ENCODE measurements at regions not wholly inside any gene's neighbourhood (a gene's known extent, or its start where the extent isn't known, plus 50 kb on each side); places are given as distances from the start of the nearest gene placed in this dataset.
"Not testable (repeated sequence)": the region's sequence is repeated elsewhere in the genome, so short reads cannot be mapped to it uniquely, and the experiment has no call there.

- 88 to 100% (median 96%) methylated on average over 2 to 8 of the region's 9 CpGs for WGBS, 10 experiments
- not testable (repeated sequence) for H3K27ac ChIP-seq; H3K4me1 ChIP-seq (replicated peaks in 1 of 2); H3K4me3 ChIP-seq; ATAC-seq (replicated peaks in 6 of 8)
- in situ Hi-C loops (cut with MboI; ENCODE audit: low pct_unique_long_range_greater_than_20kb in 2 of 9, low sequenced_read_pairs in 9 of 9, unreplicated experiment in 9 of 9), result loop anchor here in 1 of 9 experiments (10.0 kb wide), 1 partner anchor 147 kb away; no protein-coding TSS in a partner anchor
Measured at GRCh38 chr10:93127642-93128215, 54.0 kb downstream of the CYP26A1 start.

- 21 to 83% (median 65%) methylated on average over 1 to 6 of the region's 6 CpGs; no CpG with 5 or more reads in 2 of the 10 experiments for WGBS, 10 experiments
- no peak overlapping the region for H3K4me3 ChIP-seq
- H3K4me1 ChIP-seq (replicated peaks in 1 of 2), result no peaks in the 10 kb centered on the region
- in situ Hi-C loops (cut with MboI; ENCODE audit: low pct_unique_long_range_greater_than_20kb in 2 of 9, low sequenced_read_pairs in 9 of 9, unreplicated experiment in 9 of 9), result no loop called here
- no peak overlapping the region for H3K27ac ChIP-seq
- ATAC-seq (replicated peaks in 6 of 8), result no peak
Measured at GRCh38 chr10:93131986-93132385, 58.3 kb downstream of the CYP26A1 start.

GRCh38 chr10:93138113-93138870, 64.6 kb downstream of the CYP26A1 start:
- no peak overlapping the region for H3K27ac ChIP-seq
- in situ Hi-C loops (cut with MboI; ENCODE audit: low pct_unique_long_range_greater_than_20kb in 2 of 9, low sequenced_read_pairs in 9 of 9, unreplicated experiment in 9 of 9), result no loop called here
- peak in 1 of 8 experiments; percentile 62 for ATAC-seq (replicated peaks in 6 of 8)
- H3K4me1 ChIP-seq (replicated peaks in 1 of 2), result no peaks in the 10 kb centered on the region
- H3K4me3 ChIP-seq, result no peak overlapping the region
- WGBS, 10 experiments, result 32 to 100% (median 70%) methylated on average over 1 to 10 of the region's 11 CpGs; no CpG with 5 or more reads in 2 of the 10 experiments

GRCh38 chr10:93139059-93139655, 65.5 kb downstream of the CYP26A1 start:
- no peaks in the 10 kb centered on the region for H3K4me1 ChIP-seq (replicated peaks in 1 of 2)
- H3K4me3 ChIP-seq, result no peak overlapping the region
- no peak overlapping the region for H3K27ac ChIP-seq
- 56 to 100% (median 81%) methylated on average over 1 to 5 of the region's 5 CpGs for WGBS, 10 experiments
- ATAC-seq (replicated peaks in 6 of 8), result no peak
- in situ Hi-C loops (cut with MboI; ENCODE audit: low pct_unique_long_range_greater_than_20kb in 2 of 9, low sequenced_read_pairs in 9 of 9, unreplicated experiment in 9 of 9), result no loop called here

- Histone ChIP-seq H3K4me3 (no peak overlapping the region), H3K27ac (no peak overlapping the region), H3K4me1 (replicated peaks in 1 of 2) (no peaks in the 10 kb centered on the region)
- WGBS, 10 experiments, result 73 to 100% (median 91%) methylated on average over 1 to 3 of the region's 3 CpGs; no CpG with 5 or more reads in 4 of the 10 experiments
- ATAC-seq (replicated peaks in 6 of 8), result no peak
- in situ Hi-C loops (cut with MboI; ENCODE audit: low pct_unique_long_range_greater_than_20kb in 2 of 9, low sequenced_read_pairs in 9 of 9, unreplicated experiment in 9 of 9), result no loop called here
Measured at GRCh38 chr10:93142534-93142933, 68.8 kb downstream of the CYP26A1 start.

- Histone ChIP-seq H3K4me1 (replicated peaks in 1 of 2) (no peaks in the 10 kb centered on the region), H3K4me3 (no peak overlapping the region), H3K27ac (no peak overlapping the region)
- 0 to 100% (median 100%) methylated on average over 1 of the region's 1 CpG; no CpG with 5 or more reads in 6 of the 10 experiments for WGBS, 10 experiments
- in situ Hi-C loops (cut with MboI; ENCODE audit: low pct_unique_long_range_greater_than_20kb in 2 of 9, low sequenced_read_pairs in 9 of 9, unreplicated experiment in 9 of 9), result no loop called here
- no peak for ATAC-seq (replicated peaks in 6 of 8)
Measured at GRCh38 chr10:93143281-93143680, 69.6 kb downstream of the CYP26A1 start.

GRCh38 chr10:93146336-93146735, 72.6 kb downstream of the CYP26A1 start:
- H3K4me1 ChIP-seq (replicated peaks in 1 of 2), result no peaks in the 10 kb centered on the region
- no peak for ATAC-seq (replicated peaks in 6 of 8)

GRCh38 chr10:93147281-93147680, 73.6 kb downstream of the CYP26A1 start:
- in situ Hi-C loops (cut with MboI; ENCODE audit: low pct_unique_long_range_greater_than_20kb in 2 of 9, low sequenced_read_pairs in 9 of 9, unreplicated experiment in 9 of 9), result no loop called here
- Histone ChIP-seq H3K4me3 (no peak overlapping the region), H3K27ac (no peak overlapping the region), H3K4me1 (replicated peaks in 1 of 2) (no peaks in the 10 kb centered on the region)
- 0 to 100% (median 60%) methylated on average over 1 to 2 of the region's 2 CpGs; no CpG with 5 or more reads in 1 of the 10 experiments for WGBS, 10 experiments
- ATAC-seq (replicated peaks in 6 of 8), result no peak

More at GRCh38 chr10:93146336-93146735, 72.6 kb downstream of the CYP26A1 start:
- in situ Hi-C loops (cut with MboI; ENCODE audit: low pct_unique_long_range_greater_than_20kb in 2 of 9, low sequenced_read_pairs in 9 of 9, unreplicated experiment in 9 of 9), result no loop called here
- H3K27ac ChIP-seq, result no peak overlapping the region
- H3K4me3 ChIP-seq, result no peak overlapping the region
- 73 to 100% (median 80%) methylated on average over 1 to 3 of the region's 3 CpGs; no CpG with 5 or more reads in 3 of the 10 experiments for WGBS, 10 experiments

GRCh38 chr10:93148476-93148875, 74.8 kb downstream of the CYP26A1 start:
- no peak overlapping the region for H3K4me3 ChIP-seq
- H3K27ac ChIP-seq, result no peak overlapping the region
- in situ Hi-C loops (cut with MboI; ENCODE audit: low pct_unique_long_range_greater_than_20kb in 2 of 9, low sequenced_read_pairs in 9 of 9, unreplicated experiment in 9 of 9), result no loop called here
- no peak for ATAC-seq (replicated peaks in 6 of 8)
- no peaks in the 10 kb centered on the region for H3K4me1 ChIP-seq (replicated peaks in 1 of 2)
- WGBS, 10 experiments, result 39 to 100% (median 82%) methylated on average over 1 to 3 of the region's 3 CpGs; no CpG with 5 or more reads in 1 of the 10 experiments

- 31 to 100% (median 73%) methylated on average over 1 to 4 of the region's 4 CpGs; no CpG with 5 or more reads in 3 of the 10 experiments for WGBS, 10 experiments
- ATAC-seq (replicated peaks in 6 of 8), result no peak
- in situ Hi-C loops (cut with MboI; ENCODE audit: low pct_unique_long_range_greater_than_20kb in 2 of 9, low sequenced_read_pairs in 9 of 9, unreplicated experiment in 9 of 9), result no loop called here
- Histone ChIP-seq H3K4me3 (no peak overlapping the region), H3K27ac (no peak overlapping the region), H3K4me1 (replicated peaks in 1 of 2) (no peaks in the 10 kb centered on the region)
Measured at GRCh38 chr10:93149761-93150160, 76.1 kb downstream of the CYP26A1 start.

GRCh38 chr10:93150289-93150688, 76.6 kb downstream of the CYP26A1 start:
- in situ Hi-C loops (cut with MboI; ENCODE audit: low pct_unique_long_range_greater_than_20kb in 2 of 9, low sequenced_read_pairs in 9 of 9, unreplicated experiment in 9 of 9), result no loop called here
- peak in 1 of 8 experiments; percentile 22 for ATAC-seq (replicated peaks in 6 of 8)
- no peak overlapping the region for H3K27ac ChIP-seq
- no peak overlapping the region for H3K4me3 ChIP-seq
- 0 to 60% (median 56%) methylated on average over 1 of the region's 1 CpG; no CpG with 5 or more reads in 6 of the 10 experiments for WGBS, 10 experiments
- no peaks in the 10 kb centered on the region for H3K4me1 ChIP-seq (replicated peaks in 1 of 2)

- H3K4me1 ChIP-seq (replicated peaks in 1 of 2), result no peaks in the 10 kb centered on the region
- no peak overlapping the region for H3K4me3 ChIP-seq
- 73 to 94% (median 75%) methylated on average over 2 to 5 of the region's 8 CpGs; no CpG with 5 or more reads in 3 of the 10 experiments for WGBS, 10 experiments
- no peak for ATAC-seq (replicated peaks in 6 of 8)
- in situ Hi-C loops (cut with MboI; ENCODE audit: low pct_unique_long_range_greater_than_20kb in 2 of 9, low sequenced_read_pairs in 9 of 9, unreplicated experiment in 9 of 9), result no loop called here
- no peak overlapping the region for H3K27ac ChIP-seq
Measured at GRCh38 chr10:93150990-93151547, 77.4 kb downstream of the CYP26A1 start.

GRCh38 chr10:93152136-93152535, 78.4 kb downstream of the CYP26A1 start:
- in situ Hi-C loops (cut with MboI; ENCODE audit: low pct_unique_long_range_greater_than_20kb in 2 of 9, low sequenced_read_pairs in 9 of 9, unreplicated experiment in 9 of 9), result no loop called here
- Histone ChIP-seq H3K4me1 (replicated peaks in 1 of 2) (no peaks in the 10 kb centered on the region), H3K4me3 (no peak overlapping the region), H3K27ac (no peak overlapping the region)
- ATAC-seq (replicated peaks in 6 of 8), result no peak

Measured in motor neuron (in vitro differentiated cells).